NCI-H1694 treated with DMSO at 0.1 percent for 48 hours (cell line): ENCODE measurements at regions not wholly inside any gene's neighbourhood (a gene's known extent, or its start where the extent isn't known, plus 50 kb on each side); places are given as distances from the start of the nearest gene placed in this dataset.

Experiments used
- DNase-seq: peaks from one replicate; lab custom pipeline; 2025; lab: John Stamatoyannopoulos, UW

GRCh38 chr1:184322253-184322652 is 64.6 kb upstream of the C1orf21 start:
- no peak for DNase-seq

DNA sequence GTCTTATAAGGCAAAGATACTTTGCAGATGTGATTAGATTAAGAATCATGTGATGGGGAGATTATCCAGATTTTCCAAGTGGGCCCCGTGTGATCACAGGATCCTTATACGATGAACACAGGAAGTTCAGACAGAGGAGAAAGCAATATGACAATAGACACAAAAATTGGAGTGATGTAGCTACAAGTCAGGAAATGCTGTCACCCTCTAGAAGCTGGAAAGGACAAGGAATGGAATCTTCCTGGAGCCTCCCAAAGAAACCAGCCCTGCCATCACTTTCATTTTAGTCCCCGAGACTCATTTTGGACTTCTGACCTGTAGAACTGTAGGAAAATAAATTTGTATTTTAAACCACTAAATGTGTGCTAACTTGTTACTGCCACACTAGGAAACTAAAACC is 61.9 kb upstream of the C1orf21 start:
- no peak for DNase-seq

GRCh38 chr1:184326278-184326677 is 60.6 kb upstream of the C1orf21 start:
- DNase-seq: no peak

DNA sequence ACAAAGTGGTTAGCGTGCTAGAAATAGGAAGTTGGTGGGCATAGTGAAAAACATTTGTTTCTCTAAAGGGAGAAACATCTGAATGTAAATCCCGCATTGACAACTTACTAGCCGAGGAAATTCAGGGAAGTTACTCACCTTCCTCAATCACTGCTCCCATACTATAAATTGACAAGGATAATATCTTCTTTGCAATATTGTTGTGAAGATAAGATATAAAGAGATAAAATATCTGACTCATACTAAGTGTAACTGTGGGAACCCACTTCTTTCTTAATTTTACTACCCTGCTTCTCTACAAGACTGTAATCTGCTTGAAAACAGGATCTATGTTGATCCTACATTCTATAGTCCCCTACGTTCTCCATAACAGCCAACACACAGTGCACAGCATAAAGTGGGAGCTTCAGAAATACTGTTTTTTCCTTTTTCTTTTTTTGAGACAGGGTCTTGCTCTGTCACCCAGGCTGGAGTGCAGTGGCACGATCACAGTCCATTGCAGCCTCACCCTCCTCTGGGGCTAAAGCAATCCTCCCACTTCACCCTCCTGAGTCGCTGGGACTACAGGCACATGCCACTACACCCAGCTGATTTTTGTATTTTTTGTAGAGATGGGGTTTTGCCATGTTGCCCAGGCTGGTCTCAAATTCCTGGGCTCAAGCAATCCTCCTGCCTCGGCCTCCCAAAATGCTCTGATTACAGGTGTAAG is 57.4 kb upstream of the C1orf21 start:
- no peak for DNase-seq

DNA sequence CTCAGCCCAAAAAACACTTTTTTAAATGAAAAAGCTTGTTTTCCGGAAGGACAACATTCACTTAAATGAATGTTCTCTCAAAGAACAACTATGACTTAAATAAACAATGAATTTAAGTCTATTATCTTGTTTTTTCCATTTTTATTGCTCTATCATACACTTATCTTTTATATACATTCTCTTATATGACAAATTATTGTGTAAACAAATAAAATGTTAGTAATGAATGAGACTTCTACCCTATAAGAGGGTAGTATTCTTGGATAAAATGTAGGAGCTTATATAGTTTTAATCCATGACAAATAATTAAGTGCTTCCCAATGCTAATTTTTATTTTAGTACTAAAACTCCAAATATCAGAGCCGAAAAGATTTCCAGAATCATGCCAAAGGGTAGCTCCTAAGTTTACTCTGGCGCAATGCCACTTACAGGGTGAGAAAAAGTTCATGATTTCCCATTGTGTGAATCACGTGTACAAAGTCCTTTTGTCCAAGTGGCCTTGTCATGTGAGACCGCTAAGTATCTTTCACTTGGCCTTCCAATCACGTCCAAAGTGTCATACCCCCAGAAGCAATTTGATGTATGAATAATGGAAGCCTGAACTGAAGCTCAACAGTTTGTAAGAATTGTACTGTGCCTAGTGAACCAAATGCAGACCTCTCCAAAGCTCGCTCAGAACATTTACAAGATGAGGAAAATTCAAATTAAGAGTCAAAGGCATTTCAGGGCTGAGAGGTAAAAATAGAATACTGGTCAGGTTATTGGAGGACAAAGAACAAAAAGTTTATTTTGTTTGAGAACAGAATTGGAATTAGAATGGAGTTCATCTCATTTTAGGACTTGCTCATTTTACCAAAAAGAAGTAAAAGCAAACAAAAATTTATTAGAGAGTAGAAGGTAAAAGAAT is 56.6 kb upstream of the C1orf21 start:
- DNase-seq: no peak

DNA sequence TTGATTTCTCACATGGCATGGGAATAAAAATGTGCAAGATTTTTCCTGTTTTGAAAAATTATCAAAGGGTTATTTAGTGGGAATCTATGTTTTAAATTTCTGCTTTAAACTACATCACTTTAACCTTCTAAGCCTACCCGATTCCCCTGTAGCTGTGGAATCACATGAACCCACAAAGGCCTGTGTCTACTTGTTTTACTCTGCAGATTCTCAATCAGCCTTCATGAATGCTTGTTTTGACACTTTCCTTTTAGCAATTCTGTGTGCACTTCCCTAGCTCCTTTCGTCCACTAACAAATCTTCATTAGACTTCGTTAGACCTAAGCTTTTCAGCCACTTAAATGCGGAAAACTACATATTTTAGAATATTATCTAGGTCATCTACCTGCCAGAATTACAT is 56.0 kb upstream of the C1orf21 start:
- DNase-seq: no peak
